Keratinocyte (primary cell): ENCODE measurements at regions not wholly inside any gene's neighbourhood (a gene's known extent, or its start where the extent isn't known, plus 50 kb on each side); places are given as distances from the start of the nearest gene placed in this dataset.

Source experiments
- DNase-seq: peaks from one replicate; pipeline ENCODE4 v3.0.0-alpha.2; 2011; ENCODE audit warnings: low read depth, missing footprints, low spot score
- FAIRE-seq: peaks from 2 replicates; lab custom pipeline; 2011; peaks lifted over from hg19 to GRCh38; lab: Jason Lieb, UNC
- H2AFZ ChIP-seq: 2 replicates; pipeline ENCODE4 v1.6.0; 2012; ENCODE audit warnings: low read length, control low read depth, inconsistent platforms; ENCODE audit not compliant: control insufficient read depth
- H3K27ac ChIP-seq: 2 replicates; pipeline ENCODE4 v1.5.1; 2011; ENCODE audit warnings: low read length; ENCODE audit not compliant: control insufficient read depth, insufficient read depth
- H3K27me3 ChIP-seq: 3 replicates; pipeline ENCODE4 v1.6.0; 2011; ENCODE audit warnings: low read length; ENCODE audit not compliant: control insufficient read depth, insufficient read depth; ENCODE audit errors: extremely low read depth
- H3K36me3 ChIP-seq, 2 experiments: 2 replicates in 1 of 2; 3 replicates in 1 of 2; pipeline ENCODE4 v1.5.1; 2011; ENCODE audit warnings: low read length in 2 of 2, mild to moderate bottlenecking in 1 of 2; ENCODE audit not compliant: control insufficient read depth in 2 of 2, insufficient read depth in 2 of 2; ENCODE audit errors: extremely low read depth in 1 of 2
- H3K4me1 ChIP-seq: 3 replicates; pipeline ENCODE4 v1.5.1; 2011; ENCODE audit warnings: low read length; ENCODE audit not compliant: control insufficient read depth, insufficient read depth; ENCODE audit errors: extremely low read depth
- H3K4me2 ChIP-seq: 3 replicates; pipeline ENCODE4 v1.6.0; 2011; ENCODE audit warnings: low read depth, low read length; ENCODE audit not compliant: control insufficient read depth, insufficient read depth; ENCODE audit errors: extremely low read depth
- H3K4me3 ChIP-seq, 3 experiments: fragments of 200-600 bp in 1 of 3; sonication (generic) in 1 of 3; 2 replicates in 2 of 3; 3 replicates in 1 of 3; pipeline ENCODE4 v1.5.1; 2011 to 2016; ENCODE audit warnings: low read length in 3 of 3, mild to moderate bottlenecking in 3 of 3, control low read depth in 2 of 3, inconsistent platforms in 1 of 3, low read depth in 1 of 3, mixed read lengths in 1 of 3, mixed run types in 1 of 3, moderate library complexity in 1 of 3; ENCODE audit not compliant: control insufficient read depth in 2 of 3, insufficient read depth in 2 of 3; ENCODE audit errors: extremely low read depth in 1 of 3
- H3K79me2 ChIP-seq: 2 replicates; pipeline ENCODE4 v1.6.0; 2012; ENCODE audit warnings: low read length; ENCODE audit not compliant: control insufficient read depth, insufficient read depth
- H3K9ac ChIP-seq: 3 replicates; pipeline ENCODE4 v1.6.0; 2011; ENCODE audit warnings: low read length; ENCODE audit not compliant: control insufficient read depth, insufficient read depth; ENCODE audit errors: extremely low read depth
- H3K9me1 ChIP-seq: 3 replicates; pipeline ENCODE4 v1.6.0; 2011; ENCODE audit warnings: low read length; ENCODE audit not compliant: control insufficient read depth, insufficient read depth; ENCODE audit errors: extremely low read depth
- H3K9me3 ChIP-seq: 2 replicates; pipeline ENCODE4 v1.5.1; 2012; ENCODE audit warnings: low read depth, low read length; ENCODE audit not compliant: control insufficient read depth
- H4K20me1 ChIP-seq: 3 replicates; pipeline ENCODE4 v1.6.0; 2011; ENCODE audit warnings: low read length; ENCODE audit not compliant: control insufficient read depth, insufficient read depth; ENCODE audit errors: extremely low read depth
- EZH2 ChIP-seq: IDR thresholded peaks from one replicate; pipeline ENCODE4 v1.6.1; 2012; ENCODE audit warnings: inconsistent platforms, mild to moderate bottlenecking, low read length, moderate library complexity
- dilution Hi-C: fragments of 300-500 bp; cut with MboI; formaldehyde crosslinking; loops from one replicate; pipeline ENCODE4 v1.7.0; 2020; ENCODE audit warnings: low sequenced_read_pairs; ENCODE audit not compliant: extremely low pct_ligation_motif_present
- TF ChIP-seq, protein P1 (sequence below), 3 experiments: IDR thresholded peaks in 1 of 3; conservative IDR thresholded peaks in 1 of 3; optimal IDR thresholded peaks in 1 of 3; 2 replicates in 2 of 3; 3 replicates in 1 of 3; pipeline versions ENCODE3 to v1.5.1; 2011; ENCODE audit warnings: low read length in 3 of 3, mild to moderate bottlenecking in 3 of 3, moderate library complexity in 2 of 3, control low read depth in 1 of 3, inconsistent platforms in 1 of 3; ENCODE audit not compliant: insufficient read depth in 2 of 3; ENCODE audit errors: extremely low read depth in 1 of 3

DNA sequence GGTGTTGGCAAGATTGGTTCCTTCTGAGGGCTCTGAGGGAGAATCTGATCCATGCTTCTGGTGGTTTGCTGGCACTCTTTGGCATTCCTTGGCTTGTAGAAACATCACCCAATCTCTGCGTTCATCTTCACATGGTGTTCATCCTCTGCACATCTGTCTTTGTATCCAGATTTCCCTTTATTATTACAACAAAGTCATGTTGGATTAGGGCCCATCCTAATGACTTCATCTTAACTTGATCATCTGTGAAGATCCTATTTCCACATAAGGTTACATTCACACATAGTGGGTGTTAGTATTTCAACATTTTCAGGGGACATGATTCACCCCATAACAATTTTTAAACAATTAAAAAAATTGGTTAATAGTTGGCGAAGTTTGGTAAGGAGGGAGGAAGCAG, 177.4 kb upstream of the CWC22 start:
- FAIRE-seq (peak; percentile 96), DNase-seq (peak; percentile 66)
- Histone ChIP-seq H3K27me3 (no peaks in the 10 kb centered on the region), H3K9ac (no peak overlapping the region), H3K9me3 (no peaks in the 10 kb centered on the region), H3K9me1 (no peaks in the 10 kb centered on the region), H3K4me2 (peak overlapping the region; percentile 44), H3K27ac (peak overlapping the region; percentile 27), H3K4me1 (peaks cover 9% of the 10 kb centered on the region), H4K20me1 (no peaks in the 10 kb centered on the region), H3K79me2 (no peaks in the 10 kb centered on the region), H3K4me3 (no peak overlapping the region), H2AFZ (peak overlapping the region; percentile 24), H3K36me3 (no peaks in the 10 kb centered on the region)
- TF ChIP-seq EZH2, result no peak
- TF ChIP-seq, protein P1, sequence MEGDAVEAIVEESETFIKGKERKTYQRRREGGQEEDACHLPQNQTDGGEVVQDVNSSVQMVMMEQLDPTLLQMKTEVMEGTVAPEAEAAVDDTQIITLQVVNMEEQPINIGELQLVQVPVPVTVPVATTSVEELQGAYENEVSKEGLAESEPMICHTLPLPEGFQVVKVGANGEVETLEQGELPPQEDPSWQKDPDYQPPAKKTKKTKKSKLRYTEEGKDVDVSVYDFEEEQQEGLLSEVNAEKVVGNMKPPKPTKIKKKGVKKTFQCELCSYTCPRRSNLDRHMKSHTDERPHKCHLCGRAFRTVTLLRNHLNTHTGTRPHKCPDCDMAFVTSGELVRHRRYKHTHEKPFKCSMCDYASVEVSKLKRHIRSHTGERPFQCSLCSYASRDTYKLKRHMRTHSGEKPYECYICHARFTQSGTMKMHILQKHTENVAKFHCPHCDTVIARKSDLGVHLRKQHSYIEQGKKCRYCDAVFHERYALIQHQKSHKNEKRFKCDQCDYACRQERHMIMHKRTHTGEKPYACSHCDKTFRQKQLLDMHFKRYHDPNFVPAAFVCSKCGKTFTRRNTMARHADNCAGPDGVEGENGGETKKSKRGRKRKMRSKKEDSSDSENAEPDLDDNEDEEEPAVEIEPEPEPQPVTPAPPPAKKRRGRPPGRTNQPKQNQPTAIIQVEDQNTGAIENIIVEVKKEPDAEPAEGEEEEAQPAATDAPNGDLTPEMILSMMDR (optimal IDR thresholded peaks at IDR 0.05 in 1 of 3, IDR thresholded peaks at IDR 0.05 in 1 of 3, conservative IDR thresholded peaks at IDR 0.05 in 1 of 3; ENCODE audit: extremely low read depth in 1 of 3, insufficient read depth in 2 of 3, low read length in 3 of 3), result no peak
- dilution Hi-C loops, result no loop called here

DNA sequence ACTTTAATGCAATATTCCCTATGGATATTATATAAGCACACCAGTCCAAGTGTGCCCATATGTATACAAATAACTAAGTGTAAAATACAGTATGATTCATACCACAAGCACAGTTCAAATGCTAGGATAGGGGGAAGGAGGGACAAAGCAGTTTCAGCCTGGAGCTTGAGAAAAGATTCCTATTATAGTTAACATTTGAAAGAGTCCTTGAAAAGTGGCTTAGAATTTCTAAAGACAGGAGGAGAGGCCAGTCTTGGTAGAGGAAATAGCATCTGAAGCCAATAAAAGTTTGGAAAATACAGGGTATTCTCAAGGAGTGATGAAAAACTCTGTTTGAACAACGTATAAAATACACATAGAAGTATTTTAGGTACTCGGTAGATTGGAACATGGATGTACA, 173.4 kb upstream of the CWC22 start:
- no peak for FAIRE-seq
- Histone ChIP-seq H3K4me3 (no peak overlapping the region), H3K27me3 (no peaks in the 10 kb centered on the region), H3K79me2 (no peaks in the 10 kb centered on the region), H3K36me3 (no peaks in the 10 kb centered on the region), H4K20me1 (no peaks in the 10 kb centered on the region), H3K9me3 (no peaks in the 10 kb centered on the region), H3K9ac (no peak overlapping the region), H3K4me1 (peaks cover 9% of the 10 kb centered on the region), H3K9me1 (no peaks in the 10 kb centered on the region), H3K27ac (no peak overlapping the region), H2AFZ (no peak overlapping the region), H3K4me2 (no peak overlapping the region)
- TF ChIP-seq, protein P1 (optimal IDR thresholded peaks at IDR 0.05 in 1 of 3, IDR thresholded peaks at IDR 0.05 in 1 of 3, conservative IDR thresholded peaks at IDR 0.05 in 1 of 3; ENCODE audit: extremely low read depth in 1 of 3, insufficient read depth in 2 of 3, low read length in 3 of 3), result no peak
- no peak for TF ChIP-seq EZH2
- DNase-seq, result no peak
- dilution Hi-C loops, result no loop called here
